Fibroblast of pulmonary artery (primary cell): ENCODE measurements at regions not wholly inside any gene's neighbourhood (a gene's known extent, or its start where the extent isn't known, plus 50 kb on each side); places are given as distances from the start of the nearest gene placed in this dataset.

ENCODE experiments used
- DNase-seq: peaks from one replicate; pipeline ENCODE4 v3.0.0-alpha.2; 2010; ENCODE audit warnings: low read depth
- H3K4me3 ChIP-seq: replicated peaks from 2 replicates; pipeline ENCODE4 v1.5.1; 2011; ENCODE audit warnings: low read depth, mild to moderate bottlenecking, control low read depth, low read length, moderate library complexity
- CTCF ChIP-seq: IDR thresholded peaks from 2 replicates; pipeline ENCODE4 v1.5.1; 2011; ENCODE audit warnings: mild to moderate bottlenecking, control low read depth, low read length, inconsistent platforms; ENCODE audit errors: missing control alignments

- TF ChIP-seq CTCF = no peak
- DNase-seq = no peak
- H3K4me3 ChIP-seq = no peak overlapping the region
These were observed 81.6 kb downstream of the KLF15 start for GRCh38 chr3:126275620-126275904.

GRCh38 chr3:126274735-126275619 is 82.2 kb downstream of the KLF15 start:
- TF ChIP-seq CTCF = no peak
- DNase-seq = no peak
- H3K4me3 ChIP-seq = no peak overlapping the region

GRCh38 chr3:126270145-126270811 is 86.9 kb downstream of the KLF15 start:
- H3K4me3 ChIP-seq = no peak overlapping the region
- DNase-seq = peak; percentile 48
- TF ChIP-seq CTCF = no peak

GRCh38 chr3:126269354-126269753 is 87.9 kb downstream of the KLF15 start:
- DNase-seq = no peak

GRCh38 chr3:126268866-126269265 is 88.3 kb downstream of the KLF15 start:
- TF ChIP-seq CTCF = no peak
- no peak for DNase-seq
- no peak overlapping the region for H3K4me3 ChIP-seq

More at GRCh38 chr3:126269354-126269753, 87.9 kb downstream of the KLF15 start:
- H3K4me3 ChIP-seq = no peak overlapping the region
- TF ChIP-seq CTCF = no peak

- H3K4me3 ChIP-seq = peak overlapping the region; percentile 42
- TF ChIP-seq CTCF = no peak
- DNase-seq = no peak
These were observed 87.7 kb upstream of the ALDH1L1 start for GRCh38 chr3:126267976-126268615.
